GM12878 (cell line): ENCODE measurements at regions not wholly inside any gene's neighbourhood (a gene's known extent, or its start where the extent isn't known, plus 50 kb on each side); places are given as distances from the start of the nearest gene placed in this dataset.

ENCODE experiments used
- ATAC-seq: fragments of 200-7000 bp; cut with Tn5 transposase; 3 replicates; pipeline ENCODE4 v1.9.1; 2020; ENCODE audit warnings: mild to moderate bottlenecking, moderate library complexity
- BruUV-seq: library from RNA; stranded (reverse); fragments of 400-500 nt; replicated peaks from 2 replicates; lab custom pipeline; 2021; lab: Mats Ljungman, UMichigan
- CTCF ChIA-PET: fragments of 300-600 bp; sonication (Branson Sonifier 250); formaldehyde crosslinking; extraction: SDS; loops from one replicate; lab custom pipeline; 2021; ENCODE audit warnings: inconsistent platforms; lab: Yijun Ruan, JAX
- POLR2A ChIA-PET: fragments of 350-600 bp; formaldehyde crosslinking; extraction: SDS; loops from one replicate; lab custom pipeline; 2021; ENCODE audit warnings: inconsistent platforms; lab: Charles Lee
- RAD21 ChIA-PET: fragments of 300-600 bp; sonication (Branson Sonifier 250); formaldehyde crosslinking; loops from one replicate; lab custom pipeline; 2023; ENCODE audit warnings: antibody characterized with exemption; ENCODE audit not compliant: unreplicated experiment; lab: Charles Lee
- SMC1A ChIA-PET: fragments of 300-600 bp; sonication (Branson Sonifier 250); formaldehyde crosslinking; loops from one replicate; lab custom pipeline; 2023; ENCODE audit not compliant: unreplicated experiment, uncharacterized antibody; lab: Charles Lee
- DNase-seq: peaks from one replicate; pipeline ENCODE4 v3.0.0-alpha.2; 2011; ENCODE audit warnings: low read depth, low spot score
- FAIRE-seq: peaks from 3 replicates; lab custom pipeline; 2011; peaks lifted over from hg19 to GRCh38; lab: Jason Lieb, UNC
- H2AFZ ChIP-seq: 2 replicates; pipeline ENCODE4 v1.6.0; 2011; ENCODE audit warnings: low read depth, low read length, control low read depth; ENCODE audit not compliant: control insufficient read depth
- H3K27ac ChIP-seq: 2 replicates; pipeline ENCODE4 v1.5.1; 2011; ENCODE audit warnings: control low read depth; ENCODE audit not compliant: control insufficient read depth, insufficient read depth
- H3K27me3 ChIP-seq, 2 experiments: replicated peaks in 1 of 2; 2 replicates each; pipeline versions ENCODE4 v1.6.0 to v1.6.1; 2011; ENCODE audit warnings: low read length in 1 of 2; ENCODE audit not compliant: control insufficient read depth in 2 of 2, insufficient read depth in 2 of 2
- H3K36me3 ChIP-seq, 2 experiments: 2 replicates each; pipeline ENCODE4 v1.5.1; 2011; ENCODE audit warnings: low read length in 1 of 2; ENCODE audit not compliant: control insufficient read depth in 2 of 2, insufficient read depth in 2 of 2
- H3K4me1 ChIP-seq: 2 replicates; pipeline ENCODE4 v1.6.1; 2011; ENCODE audit warnings: mild to moderate bottlenecking, low read length, moderate library complexity, mixed read lengths; ENCODE audit not compliant: control insufficient read depth, insufficient read depth
- H3K4me2 ChIP-seq: 2 replicates; pipeline ENCODE4 v1.6.0; 2011; ENCODE audit warnings: control low read depth; ENCODE audit not compliant: control insufficient read depth, insufficient read depth
- H3K4me3 ChIP-seq: fragments of 200-600 bp; sonication (generic); 2 replicates; pipeline ENCODE4 v1.5.1; 2016
- H3K79me2 ChIP-seq: 2 replicates; pipeline ENCODE4 v1.6.0; 2011; ENCODE audit warnings: low read length; ENCODE audit not compliant: control insufficient read depth, insufficient read depth
- H3K9ac ChIP-seq: 2 replicates; pipeline ENCODE4 v1.8.0; 2011; ENCODE audit warnings: low read length, control low read depth, mixed read lengths; ENCODE audit not compliant: control insufficient read depth, insufficient read depth
- H3K9me3 ChIP-seq: replicated peaks from 3 replicates; pipeline ENCODE4 v1.5.1; 2011; ENCODE audit warnings: mild to moderate bottlenecking, low read length; ENCODE audit not compliant: control insufficient read depth, insufficient read depth
- H4K20me1 ChIP-seq: 2 replicates; pipeline ENCODE4 v1.6.0; 2011; ENCODE audit not compliant: control insufficient read depth, insufficient read depth
- E2F4 ChIP-seq: IDR thresholded peaks from 2 replicates; pipeline ENCODE4 v1.6.1; 2012; ENCODE audit warnings: low read depth, low read length, improper control_type of control experiment
- ESRRA ChIP-seq: IDR thresholded peaks from 2 replicates; pipeline ENCODE4 v1.6.1; 2012; ENCODE audit warnings: mild to moderate bottlenecking, low read length, improper control_type of control experiment
- IRF5 ChIP-seq: fragments of 450-650 bp; IDR thresholded peaks from 2 replicates; pipeline ENCODE4 v1.6.1; 2017; ENCODE audit warnings: borderline replicate concordance
- MTA3 ChIP-seq: IDR thresholded peaks from 2 replicates; pipeline ENCODE4 v1.6.1; 2012; ENCODE audit warnings: low read length, inconsistent platforms, borderline replicate concordance
- NFXL1 ChIP-seq: fragments of 450-650 bp; IDR thresholded peaks from 2 replicates; pipeline ENCODE4 v1.6.1; 2017; ENCODE audit warnings: antibody characterized with exemption, mild to moderate bottlenecking, borderline replicate concordance
- NFYA ChIP-seq: IDR thresholded peaks from 2 replicates; pipeline ENCODE4 v1.6.1; 2011; ENCODE audit warnings: low read depth, mild to moderate bottlenecking, low read length, improper control_type of control experiment, borderline replicate concordance
- PAX5 ChIP-seq: IDR thresholded peaks from 2 replicates; pipeline ENCODE4 v1.6.1; 2011; ENCODE audit warnings: low read depth, low read length, borderline replicate concordance
- POLR2AphosphoS5 ChIP-seq: IDR thresholded peaks from 2 replicates; pipeline ENCODE4 v1.6.1; 2011; ENCODE audit warnings: mild to moderate bottlenecking, low read length, inconsistent platforms
- PRDM15 ChIP-seq: fragments of 450-650 bp; formaldehyde crosslinking; IDR thresholded peaks from 2 replicates; pipeline ENCODE4 v1.4.0; 2020; ENCODE audit warnings: mild to moderate bottlenecking, moderate library complexity
- RCOR1 ChIP-seq: conservative IDR thresholded peaks from 2 replicates; pipeline ENCODE4 v1.6.1; 2012; ENCODE audit warnings: low read depth, low read length, improper control_type of control experiment
- WGBS: methylation state at CpG from one replicate; pipeline ENCODE4 v1.1.6; 2016; ENCODE audit warnings: low lambda C conversion rate; ENCODE audit not compliant: insufficient replicate concordance, insufficient coverage; ENCODE audit errors: missing lambda C conversion rate; 5-methylcytosine and 5-hydroxymethylcytosine counted together
- in situ Hi-C: fragments of 300-500 bp; cut with MboI; formaldehyde crosslinking; loops from 9 replicates; pipeline ENCODE4 v1.14.3; 2018; ENCODE audit warnings: mixed read lengths
- intact Hi-C: fragments of 100-400 bp; cut with micrococcal nuclease; formaldehyde crosslinking; loops from one replicate; pipeline ENCODE4 v1.14.2; 2022; ENCODE audit not compliant: unreplicated experiment
- TF ChIP-seq, protein P1 (sequence below): IDR thresholded peaks from 2 replicates; pipeline ENCODE4 v1.6.1; 2012; ENCODE audit warnings: low read depth, low read length, improper control_type of control experiment
- TF ChIP-seq, protein P2 (sequence below): fragments of 150-350 bp; IDR thresholded peaks from 2 replicates; pipeline ENCODE4 v1.6.1; 2014; ENCODE audit warnings: mild to moderate bottlenecking, low read depth, low read length

- Histone ChIP-seq H3K27me3 (peaks cover 0 to 2% of the 10 kb centered on the region in 2 experiments; a peak in 1 of 4 replicates), H3K4me3 (no peak overlapping the region), H3K79me2 (no peaks in the 10 kb centered on the region), H3K4me1 (no peaks in the 10 kb centered on the region), H3K9ac (no peak overlapping the region)
- intact Hi-C loops = no loop called here
- no peak for ATAC-seq
- TF ChIP-seq POLR2AphosphoS5 (no peak), RCOR1 (no peak), MTA3 (no peak), NFYA (no peak), ESRRA (no peak), E2F4 (no peak), PRDM15 (CRISPR knock-in tag) (no peak), NFXL1 (no peak), IRF5 (no peak), PAX5 (no peak)
- TF ChIP-seq, protein P1, sequence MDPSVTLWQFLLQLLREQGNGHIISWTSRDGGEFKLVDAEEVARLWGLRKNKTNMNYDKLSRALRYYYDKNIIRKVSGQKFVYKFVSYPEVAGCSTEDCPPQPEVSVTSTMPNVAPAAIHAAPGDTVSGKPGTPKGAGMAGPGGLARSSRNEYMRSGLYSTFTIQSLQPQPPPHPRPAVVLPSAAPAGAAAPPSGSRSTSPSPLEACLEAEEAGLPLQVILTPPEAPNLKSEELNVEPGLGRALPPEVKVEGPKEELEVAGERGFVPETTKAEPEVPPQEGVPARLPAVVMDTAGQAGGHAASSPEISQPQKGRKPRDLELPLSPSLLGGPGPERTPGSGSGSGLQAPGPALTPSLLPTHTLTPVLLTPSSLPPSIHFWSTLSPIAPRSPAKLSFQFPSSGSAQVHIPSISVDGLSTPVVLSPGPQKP = no peak
- TF ChIP-seq, protein P2, sequence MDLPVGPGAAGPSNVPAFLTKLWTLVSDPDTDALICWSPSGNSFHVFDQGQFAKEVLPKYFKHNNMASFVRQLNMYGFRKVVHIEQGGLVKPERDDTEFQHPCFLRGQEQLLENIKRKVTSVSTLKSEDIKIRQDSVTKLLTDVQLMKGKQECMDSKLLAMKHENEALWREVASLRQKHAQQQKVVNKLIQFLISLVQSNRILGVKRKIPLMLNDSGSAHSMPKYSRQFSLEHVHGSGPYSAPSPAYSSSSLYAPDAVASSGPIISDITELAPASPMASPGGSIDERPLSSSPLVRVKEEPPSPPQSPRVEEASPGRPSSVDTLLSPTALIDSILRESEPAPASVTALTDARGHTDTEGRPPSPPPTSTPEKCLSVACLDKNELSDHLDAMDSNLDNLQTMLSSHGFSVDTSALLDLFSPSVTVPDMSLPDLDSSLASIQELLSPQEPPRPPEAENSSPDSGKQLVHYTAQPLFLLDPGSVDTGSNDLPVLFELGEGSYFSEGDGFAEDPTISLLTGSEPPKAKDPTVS = no peak
- TF ChIP-seq, all 136 proteins: peak for 0
- in situ Hi-C loops = loop anchor here (10.0 kb wide), 1 partner anchor 650 kb away; no protein-coding TSS in a partner anchor
- DNase-seq (no peak), FAIRE-seq (no peak)
- Histone ChIP-seq H3K9me3 (no peaks in the 10 kb centered on the region), H3K36me3 (no peaks in the 10 kb centered on the region), H3K27ac (no peak overlapping the region), H3K4me2 (no peak overlapping the region), H4K20me1 (no peaks in the 10 kb centered on the region), H2AFZ (no peak overlapping the region)
- BruUV-seq = no TSS peak
- POLR2A ChIA-PET = no interaction called here
- 55% methylated on average over 7 of the region's 7 CpGs for whole genome bisulfite sequencing
- SMC1A ChIA-PET = no interaction called here
- CTCF ChIA-PET = interaction anchor here (0.5 kb wide), 1 partner anchor 110 kb away, joined by 3 read pairs; no protein-coding TSS in a partner anchor
- RAD21 ChIA-PET = no interaction called here
These were observed 135.1 kb upstream of the PPP1R26 start for GRCh38 chr9:135344523-135344901.
